NCI-H1930 (cell line): ENCODE measurements at regions not wholly inside any gene's neighbourhood (a gene's known extent, or its start where the extent isn't known, plus 50 kb on each side); places are given as distances from the start of the nearest gene placed in this dataset.

Experiments used
- DNase-seq, 2 experiments: peaks; one replicate each; lab custom pipeline; 2025; lab: John Stamatoyannopoulos, UW

GRCh38 chr9:108551030-108551841 lies 304.6 kb downstream of the ACTL7B start:
- DNase-seq, result no peak

- no peak for DNase-seq
Measured at GRCh38 chr9:108550106-108550505, 305.7 kb downstream of the ACTL7B start.

GRCh38 chr9:108549184-108549583 lies 306.6 kb downstream of the ACTL7B start:
- no peak for DNase-seq

- DNase-seq, result no peak
Measured at GRCh38 chr9:108547411-108548135, 308.2 kb downstream of the ACTL7B start.

- DNase-seq, result no peak
Measured at GRCh38 chr9:108546215-108546614, 309.6 kb downstream of the ACTL7B start.

GRCh38 chr9:108545436-108545835 lies 310.4 kb downstream of the ACTL7B start:
- no peak for DNase-seq

GRCh38 chr9:108544866-108545265 lies 310.9 kb downstream of the ACTL7B start:
- no peak for DNase-seq

GRCh38 chr9:108543251-108543778 lies 312.5 kb downstream of the ACTL7B start:
- no peak for DNase-seq

GRCh38 chr9:108537756-108538155 lies 318.0 kb downstream of the ACTL7B start:
- no peak for DNase-seq

- no peak for DNase-seq
Measured at GRCh38 chr9:108536836-108537601, 318.8 kb downstream of the ACTL7B start.

- DNase-seq, result no peak
Measured at GRCh38 chr9:108535526-108535925, 320.3 kb downstream of the ACTL7B start.

- no peak for DNase-seq
Measured at GRCh38 chr9:108534741-108535140, 321.0 kb downstream of the ACTL7B start.

GRCh38 chr9:108530141-108530540 lies 325.6 kb downstream of the ACTL7B start:
- no peak for DNase-seq

- DNase-seq, result no peak
Measured at GRCh38 chr9:108528231-108528630, 327.6 kb downstream of the ACTL7B start.

GRCh38 chr9:108526518-108526917 lies 329.3 kb downstream of the ACTL7B start:
- DNase-seq, result no peak

- no peak for DNase-seq
Measured at GRCh38 chr9:108525186-108525585, 330.6 kb downstream of the ACTL7B start.

- DNase-seq, result no peak
Measured at GRCh38 chr9:108521063-108521590, 334.7 kb downstream of the ACTL7B start.

GRCh38 chr9:108519437-108519836 lies 336.3 kb downstream of the ACTL7B start:
- no peak for DNase-seq

GRCh38 chr9:108517651-108518365 lies 338.0 kb downstream of the ACTL7B start:
- no peak for DNase-seq

- DNase-seq, result no peak
Measured at GRCh38 chr9:108516391-108516790, 339.4 kb downstream of the ACTL7B start.

GRCh38 chr9:108515856-108516255 lies 339.9 kb downstream of the ACTL7B start:
- no peak for DNase-seq
